MCF 10A (cell line): ENCODE measurements at regions not wholly inside any gene's neighbourhood (a gene's known extent, or its start where the extent isn't known, plus 50 kb on each side); places are given as distances from the start of the nearest gene placed in this dataset.

ENCODE experiments used
- BruUV-seq: library from RNA; stranded (reverse); fragments of 400-500 nt; replicated peaks from 2 replicates; lab custom pipeline; 2021; lab: Mats Ljungman, UMichigan
- CTCF ChIA-PET: fragments of 300-600 bp; sonication (Branson Sonifier 250); formaldehyde crosslinking; extraction: SDS; loops from one replicate; lab custom pipeline; 2021; ENCODE audit warnings: antibody characterized with exemption, inconsistent platforms; lab: Yijun Ruan, JAX
- POLR2A ChIA-PET: fragments of 300-600, 350-650 bp; sonication (Branson Sonifier 250); formaldehyde crosslinking; extraction: SDS; loops from one replicate; lab custom pipeline; 2020; ENCODE audit warnings: antibody characterized with exemption, inconsistent platforms; lab: Yijun Ruan, JAX
- DNase-seq: peaks from one replicate; pipeline ENCODE4 v3.0.0-alpha.2; 2018; ENCODE audit not compliant: unreplicated experiment
- H3K27ac Mint-ChIP-seq: one replicate; pipeline ENCODE4 v1.8.0; 2022; ENCODE audit warnings: mild to moderate bottlenecking, low read depth, mixed read lengths; ENCODE audit not compliant: unreplicated experiment
- H3K27me3 Mint-ChIP-seq: one replicate; pipeline ENCODE4 v1.8.0; 2022; ENCODE audit warnings: mixed read lengths; ENCODE audit not compliant: insufficient read depth, unreplicated experiment
- H3K36me3 Mint-ChIP-seq: one replicate; pipeline ENCODE4 v1.8.0; 2022; ENCODE audit warnings: mild to moderate bottlenecking, moderate library complexity, mixed read lengths; ENCODE audit not compliant: insufficient read depth, unreplicated experiment
- H3K4me1 Mint-ChIP-seq: one replicate; pipeline ENCODE4 v1.8.0; 2022; ENCODE audit warnings: mixed read lengths; ENCODE audit not compliant: insufficient read depth, unreplicated experiment
- H3K4me3 Mint-ChIP-seq: one replicate; pipeline ENCODE4 v1.8.0; 2022; ENCODE audit warnings: mild to moderate bottlenecking, moderate library complexity, mixed read lengths; ENCODE audit not compliant: unreplicated experiment
- H3K9me3 Mint-ChIP-seq: one replicate; pipeline ENCODE4 v1.8.0; 2022; ENCODE audit warnings: mixed read lengths; ENCODE audit not compliant: unreplicated experiment
- CTCF ChIP-seq: fragments of 200-600 bp; IDR thresholded peaks from one replicate; pipeline ENCODE4 v1.8.0; 2022; ENCODE audit warnings: antibody characterized with exemption, mild to moderate bottlenecking; ENCODE audit not compliant: unreplicated experiment
- intact Hi-C: fragments of 100-400 bp; cut with micrococcal nuclease; formaldehyde crosslinking; loops from 2 replicates; pipeline ENCODE4 v1.14.1; 2022

DNA sequence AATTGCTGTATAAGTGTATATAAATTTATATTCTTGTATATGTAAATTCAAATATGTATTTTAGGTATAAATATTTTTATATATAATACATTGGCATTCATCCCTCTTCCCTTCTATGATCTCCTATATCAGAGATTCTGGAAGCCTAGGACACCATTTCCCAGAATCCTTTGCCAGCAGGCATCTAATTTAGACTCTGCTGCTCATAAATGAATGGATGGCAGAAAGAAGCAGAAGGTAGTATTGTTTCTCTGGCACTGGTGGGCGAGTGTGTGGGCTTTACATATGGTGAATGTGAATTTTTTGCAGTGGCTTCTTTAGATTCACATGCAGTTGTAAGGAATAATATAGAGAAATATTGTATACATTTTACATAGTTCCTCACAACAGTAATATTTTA is 215.2 kb upstream of the THSD7B start:
- Mint-ChIP-seq H3K27me3 (peaks cover 20% of the 10 kb centered on the region), H3K4me3 (no peak overlapping the region), H3K36me3 (no peaks in the 10 kb centered on the region), H3K4me1 (no peaks in the 10 kb centered on the region), H3K27ac (no peak overlapping the region), H3K9me3 (peaks cover 22% of the 10 kb centered on the region)
- no TSS peak for BruUV-seq
- CTCF ChIA-PET = no interaction called here
- POLR2A ChIA-PET = no interaction called here
- no peak for TF ChIP-seq CTCF
- no peak for DNase-seq
- intact Hi-C loops = no loop called here

GRCh38 chr2:136539355-136539754 is 226.0 kb upstream of the THSD7B start:
- TF ChIP-seq CTCF = no peak
- H3K4me3 Mint-ChIP-seq = no peak overlapping the region
- intact Hi-C loops = no loop called here
- BruUV-seq = no TSS peak
- CTCF ChIA-PET = no interaction called here
- H3K9me3 Mint-ChIP-seq = peaks cover 27% of the 10 kb centered on the region
- POLR2A ChIA-PET = no interaction called here
- H3K36me3 Mint-ChIP-seq = no peaks in the 10 kb centered on the region
- H3K27me3 Mint-ChIP-seq = no peaks in the 10 kb centered on the region
- H3K27ac Mint-ChIP-seq = no peak overlapping the region
- no peak for DNase-seq
- H3K4me1 Mint-ChIP-seq = no peaks in the 10 kb centered on the region

GRCh38 chr2:136538489-136538888 is 226.9 kb upstream of the THSD7B start:
- CTCF ChIA-PET = no interaction called here
- no peak overlapping the region for H3K4me3 Mint-ChIP-seq
- no peak for TF ChIP-seq CTCF
- POLR2A ChIA-PET = no interaction called here
- no peaks in the 10 kb centered on the region for H3K36me3 Mint-ChIP-seq
- peaks cover 29% of the 10 kb centered on the region for H3K9me3 Mint-ChIP-seq
- DNase-seq = no peak
- BruUV-seq = no TSS peak
- no peak overlapping the region for H3K27ac Mint-ChIP-seq
- intact Hi-C loops = no loop called here
- no peaks in the 10 kb centered on the region for H3K4me1 Mint-ChIP-seq
- no peaks in the 10 kb centered on the region for H3K27me3 Mint-ChIP-seq

DNA sequence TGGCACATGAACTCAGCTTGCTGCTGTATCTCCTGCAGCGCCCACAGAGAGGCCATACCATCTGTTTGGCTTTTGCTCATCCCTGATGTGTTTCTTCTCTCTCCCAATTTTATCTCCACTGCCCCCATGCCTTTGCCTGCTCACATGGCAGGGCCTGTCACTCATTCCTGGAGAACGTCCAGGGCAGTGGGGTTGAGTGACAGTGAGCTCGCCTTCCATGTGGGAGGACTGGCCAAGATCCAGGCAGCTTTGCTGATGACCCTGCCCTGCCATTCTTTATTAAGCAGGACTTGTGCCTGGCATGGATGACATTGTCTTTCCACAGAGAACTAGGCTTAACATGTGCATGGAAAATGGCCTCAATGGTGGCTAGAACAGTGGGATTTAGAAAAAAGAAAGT is 230.5 kb upstream of the THSD7B start:
- Mint-ChIP-seq H3K36me3 (no peaks in the 10 kb centered on the region), H3K27ac (no peak overlapping the region), H3K9me3 (peaks cover 37% of the 10 kb centered on the region), H3K4me3 (no peak overlapping the region), H3K4me1 (no peaks in the 10 kb centered on the region), H3K27me3 (no peaks in the 10 kb centered on the region)
- no TSS peak for BruUV-seq
- DNase-seq = no peak
- POLR2A ChIA-PET = no interaction called here
- intact Hi-C loops = no loop called here
- TF ChIP-seq CTCF = no peak
- CTCF ChIA-PET = no interaction called here
